HEK293T (cell line): ENCODE measurements at regions not wholly inside any gene's neighbourhood (a gene's known extent, or its start where the extent isn't known, plus 50 kb on each side); places are given as distances from the start of the nearest gene placed in this dataset.

Experiments used
- ARNT ChIP-seq: fragments of 450-650 bp; IDR thresholded peaks from 2 replicates; pipeline ENCODE4 v1.6.1; 2017; ENCODE audit warnings: mild to moderate bottlenecking
- BHLHE40 ChIP-seq: fragments of 450-650 bp; IDR thresholded peaks from 2 replicates; pipeline ENCODE4 v1.6.1; 2016; ENCODE audit warnings: mild to moderate bottlenecking, moderate library complexity, borderline replicate concordance
- CTBP1 ChIP-seq: fragments of 450-650 bp; IDR thresholded peaks from 2 replicates; pipeline ENCODE4 v1.6.1; 2016; ENCODE audit warnings: borderline replicate concordance
- ELF4 ChIP-seq: fragments of 450-650 bp; IDR thresholded peaks from 2 replicates; pipeline ENCODE4 v1.6.1; 2017; ENCODE audit warnings: antibody characterized with exemption
- FOXA1 ChIP-seq: fragments of 450-650 bp; IDR thresholded peaks from 2 replicates; pipeline ENCODE4 v1.6.1; 2016; ENCODE audit warnings: mild to moderate bottlenecking
- FOXK2 ChIP-seq: fragments of 450-650 bp; IDR thresholded peaks from 2 replicates; pipeline ENCODE4 v1.6.1; 2016; ENCODE audit warnings: mild to moderate bottlenecking
- FOXM1 ChIP-seq: fragments of 450-650 bp; IDR thresholded peaks from 2 replicates; pipeline ENCODE4 v1.6.1; 2017; ENCODE audit warnings: mild to moderate bottlenecking, borderline replicate concordance
- HDGF ChIP-seq: fragments of 450-650 bp; IDR thresholded peaks from 2 replicates; pipeline ENCODE4 v1.6.1; 2017; ENCODE audit warnings: antibody characterized with exemption, borderline replicate concordance
- L3MBTL2 ChIP-seq: fragments of 450-650 bp; conservative IDR thresholded peaks from 2 replicates; pipeline ENCODE4 v1.6.1; 2016; ENCODE audit warnings: mild to moderate bottlenecking
- SP1 ChIP-seq: fragments of 450-650 bp; IDR thresholded peaks from 2 replicates; pipeline ENCODE4 v1.6.1; 2017
- SUZ12 ChIP-seq: fragments of 450-650 bp; IDR thresholded peaks from 2 replicates; pipeline ENCODE4 v1.6.1; 2016; ENCODE audit warnings: mild to moderate bottlenecking
- TARDBP ChIP-seq: fragments of 450-650 bp; IDR thresholded peaks from 2 replicates; pipeline ENCODE4 v1.6.1; 2016
- ZNF384 ChIP-seq: fragments of 450-650 bp; IDR thresholded peaks from 2 replicates; pipeline ENCODE4 v1.6.1; 2016

DNA sequence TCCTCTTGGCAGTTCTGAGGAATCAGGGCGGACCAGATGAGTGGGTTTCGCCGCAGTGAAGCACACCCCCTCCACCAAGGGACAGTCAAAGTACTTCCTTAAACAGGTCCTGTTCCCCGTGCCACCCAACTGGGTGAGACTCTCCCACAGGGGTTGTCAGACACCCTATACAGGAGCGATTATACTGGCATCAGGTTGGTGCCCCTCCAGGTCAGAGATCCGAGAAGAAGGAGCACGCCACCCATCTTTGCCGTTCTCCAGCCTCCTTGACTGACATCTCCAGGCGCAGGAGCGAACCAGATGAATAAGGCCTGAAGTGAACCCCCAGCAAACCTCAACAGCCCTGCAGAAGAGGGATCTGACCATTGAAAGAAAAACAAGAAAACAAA lies 108.1 kb upstream of the ZBTB20 start:
- TF ChIP-seq CTBP1: no peak
- TF ChIP-seq SP1: no peak
- TF ChIP-seq SUZ12: no peak
- no peak for TF ChIP-seq HDGF
- TF ChIP-seq FOXK2: no peak
- no peak for TF ChIP-seq BHLHE40
- no peak for TF ChIP-seq L3MBTL2
- TF ChIP-seq FOXM1: no peak
- no peak for TF ChIP-seq FOXA1
- no peak for TF ChIP-seq ZNF384
- TF ChIP-seq TARDBP: no peak
- no peak for TF ChIP-seq ELF4
- TF ChIP-seq ARNT: no peak
